Gastroesophageal sphincter (tissue), 4 donors: ENCODE measurements at regions not wholly inside any gene's neighbourhood (a gene's known extent, or its start where the extent isn't known, plus 50 kb on each side); places are given as distances from the start of the nearest gene placed in this dataset.

Source experiments
- ATAC-seq: fragments of 150-250 bp; one replicate; pipeline ENCODE4 v1.9.1; 2016; ENCODE audit warnings: mild to moderate bottlenecking, moderate library complexity
- H3K27ac ChIP-seq, 4 donors: fragments of 200-600 bp; sonication (generic) in 3 of 4; 1 replicate in 3 of 4; 2 replicates in 1 of 4; pipeline ENCODE4 v1.5.1; 2016 to 2019
- H3K27me3 ChIP-seq: fragments of 200-600 bp; sonication (generic); one replicate; pipeline ENCODE4 v1.5.1; 2019
- H3K36me3 ChIP-seq, 2 donors: fragments of 200-600 bp; sonication (generic); one replicate each; pipeline ENCODE4 v1.5.1; 2019; ENCODE audit warnings: control low read depth in 1 of 2
- H3K4me1 ChIP-seq, 3 donors: fragments of 200-600 bp; sonication (generic); 1 replicate in 2 of 3; 2 replicates in 1 of 3; pipeline ENCODE4 v1.5.1; 2016 to 2019; ENCODE audit warnings: control low read depth in 2 of 3
- H3K4me3 ChIP-seq, 2 donors: fragments of 200-600 bp; sonication (generic); one replicate each; pipeline ENCODE4 v1.5.1; 2019; ENCODE audit warnings: mild to moderate bottlenecking in 1 of 2, moderate library complexity in 1 of 2
- H3K9me3 ChIP-seq, 3 donors: fragments of 200-600 bp; sonication (generic); one replicate each; pipeline ENCODE4 v1.5.1; 2017 to 2019; ENCODE audit warnings: control low read depth in 2 of 3
- CTCF ChIP-seq, 4 experiments: fragments of 200-600 bp in 2 of 4; fragments of 450-650 bp in 2 of 4; sonication (generic) in 1 of 4; IDR thresholded peaks; one replicate each; pipeline ENCODE4 v1.5.1; 2017 to 2019; ENCODE audit warnings: antibody characterized with exemption in 4 of 4, mild to moderate bottlenecking in 2 of 4, moderate library complexity in 2 of 4
- EP300 ChIP-seq: sonication (generic); formaldehyde crosslinking; IDR thresholded peaks from one replicate; pipeline ENCODE4 v1.6.1; 2017; ENCODE audit warnings: antibody characterized with exemption, mild to moderate bottlenecking
- POLR2A ChIP-seq, 2 donors: fragments of 450-650 bp; IDR thresholded peaks; one replicate each; pipeline ENCODE4 v1.6.1; 2017; ENCODE audit warnings: antibody characterized with exemption in 2 of 2, mild to moderate bottlenecking in 2 of 2, moderate library complexity in 1 of 2
- POLR2AphosphoS5 ChIP-seq: sonication (generic); formaldehyde crosslinking; IDR thresholded peaks from one replicate; pipeline ENCODE4 v1.6.1; 2017; ENCODE audit warnings: antibody characterized with exemption
- whole genome bisulfite sequencing, 2 donors: methylation state at CpG; one replicate each; pipeline ENCODE4 v1.1.5; 2018; ENCODE audit warnings: low coverage in 1 of 2; 5-methylcytosine and 5-hydroxymethylcytosine counted together

GRCh38 chr4:4800646-4801408 is 58.6 kb upstream of the MSX1 start:
- Histone ChIP-seq H3K4me3 (no peak overlapping the region), H3K27me3 (no peaks in the 10 kb centered on the region), H3K9me3 (peaks cover 0 to 15% (median 0%) of the 10 kb centered on the region in 3 donors), H3K27ac (no peak overlapping the region), H3K36me3 (no peaks in the 10 kb centered on the region), H3K4me1 (no peaks in the 10 kb centered on the region)
- WGBS, 2 donors: 42 to 55% methylated on average over 3 to 6 of the region's 6 CpGs
- TF ChIP-seq CTCF (IDR thresholded peaks at IDR 0.05): no peak
- no peak for TF ChIP-seq POLR2AphosphoS5
- TF ChIP-seq POLR2A (IDR thresholded peaks at IDR 0.05): no peak
- TF ChIP-seq EP300: no peak
- ATAC-seq: no peak

GRCh38 chr4:4794421-4794820 is 65.0 kb upstream of the MSX1 start:
- Histone ChIP-seq H3K36me3 (no peaks in the 10 kb centered on the region), H3K4me3 (no peak overlapping the region), H3K4me1 (no peaks in the 10 kb centered on the region), H3K27ac (no peak overlapping the region), H3K27me3 (no peaks in the 10 kb centered on the region), H3K9me3 (peaks cover 0 to 6% (median 0%) of the 10 kb centered on the region in 3 donors)
- WGBS, 2 donors: 20% methylated on average over 1 of the region's 1 CpG; no CpG with 5 or more reads in 1 of the 2 donors
- ATAC-seq: no peak
- TF ChIP-seq CTCF (IDR thresholded peaks at IDR 0.05): no peak

- WGBS, 2 donors: 40 to 43% methylated on average over 4 of the region's 4 CpGs
- no peak overlapping the region for H3K27ac ChIP-seq
- no peaks in the 10 kb centered on the region for H3K36me3 ChIP-seq
- no peaks in the 10 kb centered on the region for H3K4me1 ChIP-seq
- peaks cover 0 to 18% (median 0%) of the 10 kb centered on the region in 3 donors for H3K9me3 ChIP-seq
- TF ChIP-seq POLR2AphosphoS5 (no peak), EP300 (no peak), POLR2A (IDR thresholded peaks at IDR 0.05) (no peak), CTCF (IDR thresholded peaks at IDR 0.05) (no peak)
- no peaks in the 10 kb centered on the region for H3K27me3 ChIP-seq
- no peak overlapping the region for H3K4me3 ChIP-seq
- no peak for ATAC-seq
Observed at GRCh38 chr4:4792466-4792865, 67.0 kb upstream of the MSX1 start.

- Histone ChIP-seq H3K27ac (no peak overlapping the region), H3K4me3 (no peak overlapping the region), H3K27me3 (no peaks in the 10 kb centered on the region), H3K4me1 (no peaks in the 10 kb centered on the region), H3K9me3 (peaks cover 0 to 18% (median 0%) of the 10 kb centered on the region in 3 donors), H3K36me3 (no peaks in the 10 kb centered on the region)
- TF ChIP-seq POLR2A (IDR thresholded peaks at IDR 0.05) (no peak), EP300 (no peak), CTCF (IDR thresholded peaks at IDR 0.05) (no peak), POLR2AphosphoS5 (no peak)
- no peak for ATAC-seq
- 61 to 86% methylated on average over 4 to 7 of the region's 14 CpGs for WGBS, 2 donors
Observed at GRCh38 chr4:4791299-4792111, 68.0 kb upstream of the MSX1 start.
